Fibroblast of pulmonary artery (primary cell): ENCODE measurements at regions not wholly inside any gene's neighbourhood (a gene's known extent, or its start where the extent isn't known, plus 50 kb on each side); places are given as distances from the start of the nearest gene placed in this dataset.
"Not testable (repeated sequence)": the region's sequence is repeated elsewhere in the genome, so short reads cannot be mapped to it uniquely, and the experiment has no call there.

Experiments used
- DNase-seq: peaks from one replicate; pipeline ENCODE4 v3.0.0-alpha.2; 2010; ENCODE audit warnings: low read depth
- H3K4me3 ChIP-seq: replicated peaks from 2 replicates; pipeline ENCODE4 v1.5.1; 2011; ENCODE audit warnings: low read depth, mild to moderate bottlenecking, control low read depth, low read length, moderate library complexity
- TF ChIP-seq, protein P1 (sequence below): IDR thresholded peaks from 2 replicates; pipeline ENCODE4 v1.5.1; 2011; ENCODE audit warnings: mild to moderate bottlenecking, control low read depth, low read length, inconsistent platforms; ENCODE audit errors: missing control alignments

DNA sequence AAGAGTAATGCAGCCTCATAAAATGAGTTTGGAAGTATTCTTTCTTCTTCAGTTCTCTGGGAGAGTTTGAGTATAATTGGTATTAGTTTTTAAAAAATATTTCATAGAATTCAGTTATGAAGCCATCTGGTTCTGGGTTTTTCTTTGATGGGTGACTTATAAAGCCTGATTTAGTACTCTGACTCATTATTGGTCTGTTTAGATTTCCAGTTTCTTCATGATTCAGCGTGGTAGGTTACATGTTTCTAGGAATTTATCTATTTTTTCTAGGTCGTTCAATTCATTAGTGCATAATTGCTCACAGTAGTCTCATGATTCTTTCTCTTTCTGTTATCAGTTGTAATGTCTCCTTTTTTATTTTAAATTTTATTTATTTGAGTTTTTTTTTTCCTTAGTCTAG, 111.2 kb downstream of the CEP44 start:
- TF ChIP-seq, protein P1, sequence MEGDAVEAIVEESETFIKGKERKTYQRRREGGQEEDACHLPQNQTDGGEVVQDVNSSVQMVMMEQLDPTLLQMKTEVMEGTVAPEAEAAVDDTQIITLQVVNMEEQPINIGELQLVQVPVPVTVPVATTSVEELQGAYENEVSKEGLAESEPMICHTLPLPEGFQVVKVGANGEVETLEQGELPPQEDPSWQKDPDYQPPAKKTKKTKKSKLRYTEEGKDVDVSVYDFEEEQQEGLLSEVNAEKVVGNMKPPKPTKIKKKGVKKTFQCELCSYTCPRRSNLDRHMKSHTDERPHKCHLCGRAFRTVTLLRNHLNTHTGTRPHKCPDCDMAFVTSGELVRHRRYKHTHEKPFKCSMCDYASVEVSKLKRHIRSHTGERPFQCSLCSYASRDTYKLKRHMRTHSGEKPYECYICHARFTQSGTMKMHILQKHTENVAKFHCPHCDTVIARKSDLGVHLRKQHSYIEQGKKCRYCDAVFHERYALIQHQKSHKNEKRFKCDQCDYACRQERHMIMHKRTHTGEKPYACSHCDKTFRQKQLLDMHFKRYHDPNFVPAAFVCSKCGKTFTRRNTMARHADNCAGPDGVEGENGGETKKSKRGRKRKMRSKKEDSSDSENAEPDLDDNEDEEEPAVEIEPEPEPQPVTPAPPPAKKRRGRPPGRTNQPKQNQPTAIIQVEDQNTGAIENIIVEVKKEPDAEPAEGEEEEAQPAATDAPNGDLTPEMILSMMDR = no peak
- peak; percentile 41 for DNase-seq
- no peak overlapping the region for H3K4me3 ChIP-seq

DNA sequence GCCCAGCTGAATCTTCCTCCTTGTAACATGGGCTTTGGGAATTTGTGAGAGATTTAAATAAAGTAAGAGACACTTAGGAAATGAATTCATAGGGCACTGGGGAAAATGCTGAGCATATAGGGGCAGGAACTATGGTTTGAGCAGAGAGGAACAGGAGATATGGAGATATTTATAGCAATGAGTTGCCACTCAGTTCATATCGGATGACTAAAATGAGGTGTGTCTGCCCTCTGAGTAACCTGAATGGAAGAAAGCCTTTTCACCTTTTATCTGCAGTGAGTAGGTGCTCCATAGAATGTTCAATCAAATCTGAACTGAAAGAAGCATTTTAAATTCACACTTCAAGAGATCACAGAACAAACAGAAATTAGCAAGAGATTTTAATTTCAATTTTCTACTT, 105.7 kb downstream of the CEP44 start:
- H3K4me3 ChIP-seq = no peak overlapping the region
- TF ChIP-seq, protein P1 = no peak
- no peak for DNase-seq

DNA sequence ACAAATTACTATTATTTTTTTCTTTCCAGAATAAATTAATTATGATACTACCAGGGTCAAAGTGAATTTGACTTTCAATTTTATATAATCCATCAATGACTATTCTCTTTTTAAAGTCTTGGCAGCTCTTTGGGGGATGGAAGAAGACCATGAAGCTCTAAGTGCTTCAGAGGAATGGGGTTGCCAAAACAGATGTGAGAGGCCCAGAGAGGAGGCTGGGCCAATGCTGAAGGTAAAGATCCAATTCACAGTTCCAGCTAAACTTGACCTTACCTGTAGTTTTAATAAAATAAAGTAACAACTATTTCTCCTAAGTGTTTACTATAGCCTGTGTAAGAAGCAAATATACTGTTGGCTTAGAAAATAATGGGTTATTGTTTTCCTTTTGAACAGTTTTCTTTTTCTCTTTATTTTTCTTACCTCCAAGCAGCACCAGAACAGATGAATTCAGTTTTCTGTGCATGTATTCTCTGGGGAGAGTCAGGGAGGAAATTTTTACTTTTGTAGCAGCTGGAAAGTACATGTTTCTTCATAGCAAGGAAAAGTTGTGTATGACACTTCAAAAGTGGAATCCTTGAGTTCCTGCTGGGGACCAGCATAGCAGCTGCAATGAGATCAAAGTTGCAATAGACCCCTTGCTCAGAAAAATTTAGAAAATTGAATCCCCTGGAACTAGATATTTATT, 104.9 kb downstream of the CEP44 start:
- TF ChIP-seq, protein P1 = no peak
- no peak for DNase-seq
- H3K4me3 ChIP-seq = no peak overlapping the region

DNA sequence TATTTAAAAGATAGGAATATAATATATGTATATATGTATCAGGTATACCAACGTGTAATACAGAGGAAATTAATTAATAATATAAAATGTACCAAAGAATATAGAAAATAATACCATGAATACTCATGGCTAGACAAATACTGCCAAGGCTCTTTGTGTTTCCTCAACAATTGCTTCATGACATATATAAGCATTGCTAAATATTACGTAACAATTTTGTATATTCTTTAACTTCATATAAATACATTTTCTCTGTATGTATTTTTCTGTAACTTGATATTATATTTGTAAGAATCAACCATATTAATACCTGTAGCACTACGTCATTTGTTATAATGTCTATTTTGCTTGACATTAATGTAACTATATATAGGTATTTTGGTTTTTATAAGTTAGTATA, 104.0 kb downstream of the CEP44 start:
- TF ChIP-seq, protein P1 = no peak

DNA sequence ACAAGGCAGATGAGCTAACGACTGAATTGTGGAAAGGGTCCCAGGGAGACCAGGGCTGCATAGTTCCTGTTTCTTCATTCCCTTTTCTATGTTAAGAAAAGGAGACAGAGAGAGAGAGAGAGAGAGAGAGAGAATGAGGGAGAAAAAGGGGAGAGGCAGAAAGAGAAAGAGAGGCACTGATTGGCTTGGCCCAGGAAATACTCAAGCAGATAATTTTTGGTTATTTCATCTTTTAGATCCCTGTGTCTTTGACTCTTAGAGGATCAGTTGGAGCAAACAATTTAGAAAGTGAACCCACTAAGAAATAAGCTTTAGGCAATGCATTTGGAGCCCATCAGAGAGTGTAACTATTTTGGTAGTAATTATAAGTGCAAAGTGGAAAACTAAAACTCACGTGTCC, 103.4 kb downstream of the CEP44 start:
- TF ChIP-seq, protein P1 = no peak
- H3K4me3 ChIP-seq = no peak overlapping the region
- DNase-seq = no peak

More for the DNA sequence above, 104.0 kb downstream of the CEP44 start:
- no peak overlapping the region for H3K4me3 ChIP-seq
- DNase-seq = no peak

DNA sequence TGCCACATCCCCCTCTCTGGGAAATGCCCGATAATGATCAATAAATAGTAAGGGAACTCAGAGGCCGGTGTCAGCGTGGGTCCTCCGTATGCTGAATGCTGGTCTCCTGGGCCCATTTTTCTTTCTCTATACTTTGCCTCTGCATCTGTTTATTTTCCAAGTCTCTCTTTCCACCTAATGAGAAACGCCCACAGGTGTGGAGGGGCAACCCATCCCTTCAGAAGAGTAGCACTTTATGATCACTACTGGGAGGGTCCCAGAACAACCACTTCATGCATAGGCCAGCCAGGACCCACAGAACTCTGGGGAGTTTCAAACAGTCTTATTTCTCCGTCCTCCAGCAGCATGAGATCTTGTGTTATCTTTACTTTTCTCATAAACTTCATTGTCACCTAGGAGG, 100.1 kb downstream of the CEP44 start:
- DNase-seq = no peak
- TF ChIP-seq, protein P1 = no peak
- H3K4me3 ChIP-seq = no peak overlapping the region

DNA sequence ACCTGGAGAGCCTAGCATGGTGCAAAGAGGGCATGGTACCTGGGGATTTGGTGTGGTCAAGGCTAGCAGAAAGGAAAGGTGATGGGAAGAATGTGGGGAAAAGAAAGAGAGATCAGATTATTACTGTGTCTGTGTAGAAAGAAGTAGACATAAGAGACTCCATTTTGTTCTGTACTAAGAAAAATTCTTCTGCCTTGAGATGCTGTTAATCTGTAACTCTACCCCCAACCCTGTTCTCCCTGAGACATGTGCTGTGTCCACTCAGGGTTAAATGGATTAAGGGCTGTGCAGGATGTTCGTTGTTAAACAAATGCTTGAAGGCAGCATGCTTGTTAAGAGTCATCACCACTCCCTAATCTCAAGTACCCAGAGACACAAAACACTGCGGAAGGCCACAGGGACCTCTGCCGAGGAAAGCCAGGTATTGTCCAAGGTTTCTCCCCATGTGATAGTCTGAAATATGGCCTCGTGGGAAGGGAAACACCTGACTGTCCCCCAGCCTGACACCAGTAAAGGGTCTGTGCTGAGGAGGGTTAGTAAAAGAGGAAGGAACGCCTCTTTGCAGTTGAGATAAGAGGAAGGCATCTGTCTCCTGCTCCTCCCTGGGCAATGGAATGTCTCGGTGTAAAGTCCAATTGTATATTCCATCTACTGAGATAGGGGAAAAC, 99.4 kb downstream of the CEP44 start:
- DNase-seq = not testable (repeated sequence)

More for the DNA sequence above, 99.4 kb downstream of the CEP44 start:
- not testable (repeated sequence) for H3K4me3 ChIP-seq
